ENCODE measurements at regions not wholly inside any gene's neighbourhood (a gene's known extent, or its start where the extent isn't known, plus 50 kb on each side); places are given as distances from the start of the nearest gene placed in this dataset.
A peak's percentile ranks its signal among the peaks of the same experiment; 100 is the strongest.

GRCh38 chr12:58302487-58303011, 361.2 kb downstream of the ATP23 start:
- DNase-seq = peak in 1 of 2 experiments; percentile 4
- H3K36me3 Mint-ChIP-seq (ENCODE audit: insufficient read depth, unreplicated experiment) = no peaks in the 10 kb centered on the region
- intact Hi-C loops (cut with micrococcal nuclease; ENCODE audit: unreplicated experiment) = loop anchor here (1.0 to 2.0 kb wide), 2 partner anchors 126 to 320 kb away; no protein-coding TSS in a partner anchor
- no peaks in the 10 kb centered on the region for H3K9me3 Mint-ChIP-seq (ENCODE audit: unreplicated experiment)
- no peaks in the 10 kb centered on the region; the same call in 1 of the 2 replicates for H3K4me1 ChIP-seq
- no peaks in the 10 kb centered on the region for H3K36me3 ChIP-seq (ENCODE audit: control insufficient read depth, insufficient read depth, low read length)
- no peaks in the 10 kb centered on the region for H3K4me1 Mint-ChIP-seq (ENCODE audit: low read depth, unreplicated experiment)
- H3K4me3 Mint-ChIP-seq (ENCODE audit: unreplicated experiment) = no peak overlapping the region
- ChIA-PET POLR2A (no interaction called here), CTCF (no interaction called here)
- H3K27ac Mint-ChIP-seq (ENCODE audit: unreplicated experiment) = no peak overlapping the region
- H3K27me3 Mint-ChIP-seq (ENCODE audit: insufficient read depth, unreplicated experiment) = no peaks in the 10 kb centered on the region
- no peaks in the 10 kb centered on the region for H3K27me3 ChIP-seq (replicated peaks; ENCODE audit: control insufficient read depth, insufficient read depth, low read length)
- no peaks in the 10 kb centered on the region for H3K9me3 ChIP-seq
- no TSS peak for BruUV-seq (replicated peaks)
- H3K4me3 ChIP-seq (ENCODE audit: low read depth, low read length) = no peak overlapping the region
- peak in 1 of 2 experiments; percentile 26 for TF ChIP-seq CTCF (IDR thresholded peaks at IDR 0.05; ENCODE audit: insufficient read depth in 1 of 2, low read depth in 1 of 2, low read length in 1 of 2, severe bottlenecking in 1 of 2, unreplicated experiment in 1 of 2)

- H3K4me3 Mint-ChIP-seq (ENCODE audit: unreplicated experiment) = no peak overlapping the region
- BruUV-seq (replicated peaks) = no TSS peak
- H3K27me3 Mint-ChIP-seq (ENCODE audit: insufficient read depth, unreplicated experiment) = no peaks in the 10 kb centered on the region
- intact Hi-C loops (cut with micrococcal nuclease; ENCODE audit: unreplicated experiment) = no loop called here
- Histone ChIP-seq H3K36me3 (ENCODE audit: control insufficient read depth, insufficient read depth, low read length) (no peaks in the 10 kb centered on the region), H3K4me1 (peaks cover 8% of the 10 kb centered on the region), H3K4me3 (ENCODE audit: low read depth, low read length) (no peak overlapping the region), H3K9me3 (no peaks in the 10 kb centered on the region), H3K27me3 (replicated peaks; ENCODE audit: control insufficient read depth, insufficient read depth, low read length) (no peaks in the 10 kb centered on the region)
- no peak for DNase-seq
- CTCF ChIA-PET = no interaction called here
- H3K4me1 Mint-ChIP-seq (ENCODE audit: low read depth, unreplicated experiment) = no peaks in the 10 kb centered on the region
- POLR2A ChIA-PET = no interaction called here
- H3K36me3 Mint-ChIP-seq (ENCODE audit: insufficient read depth, unreplicated experiment) = no peaks in the 10 kb centered on the region
- TF ChIP-seq CTCF (IDR thresholded peaks at IDR 0.05; ENCODE audit: insufficient read depth in 1 of 2, low read depth in 1 of 2, low read length in 1 of 2, severe bottlenecking in 1 of 2, unreplicated experiment in 1 of 2) = no peak
- no peaks in the 10 kb centered on the region for H3K9me3 Mint-ChIP-seq (ENCODE audit: unreplicated experiment)
- no peak overlapping the region for H3K27ac Mint-ChIP-seq (ENCODE audit: unreplicated experiment)
Measured at GRCh38 chr12:58306266-58307000, 365.1 kb downstream of the ATP23 start.

- H3K9me3 ChIP-seq = no peaks in the 10 kb centered on the region
- no peak overlapping the region for H3K27ac Mint-ChIP-seq (ENCODE audit: unreplicated experiment)
- H3K4me1 ChIP-seq = peaks cover 9% of the 10 kb centered on the region; the same call in 1 of the 2 replicates
- no TSS peak for BruUV-seq (replicated peaks)
- H3K4me1 Mint-ChIP-seq (ENCODE audit: low read depth, unreplicated experiment) = peaks cover 9% of the 10 kb centered on the region
- ChIA-PET POLR2A (no interaction called here), CTCF (no interaction called here)
- H3K4me3 ChIP-seq (ENCODE audit: low read depth, low read length) = no peak overlapping the region
- H3K27me3 Mint-ChIP-seq (ENCODE audit: insufficient read depth, unreplicated experiment) = no peaks in the 10 kb centered on the region
- intact Hi-C loops (cut with micrococcal nuclease; ENCODE audit: unreplicated experiment) = no loop called here
- no peak overlapping the region for H3K4me3 Mint-ChIP-seq (ENCODE audit: unreplicated experiment)
- H3K36me3 ChIP-seq (ENCODE audit: control insufficient read depth, insufficient read depth, low read length) = no peaks in the 10 kb centered on the region; the same call in 1 of the 2 replicates
- no peaks in the 10 kb centered on the region for H3K36me3 Mint-ChIP-seq (ENCODE audit: insufficient read depth, unreplicated experiment)
- DNase-seq = no peak
- H3K27me3 ChIP-seq (replicated peaks; ENCODE audit: control insufficient read depth, insufficient read depth, low read length) = no peaks in the 10 kb centered on the region
- H3K9me3 Mint-ChIP-seq (ENCODE audit: unreplicated experiment) = peaks cover 18% of the 10 kb centered on the region
- TF ChIP-seq CTCF (IDR thresholded peaks at IDR 0.05; ENCODE audit: insufficient read depth in 1 of 2, low read depth in 1 of 2, low read length in 1 of 2, severe bottlenecking in 1 of 2, unreplicated experiment in 1 of 2) = no peak
Measured at GRCh38 chr12:58309806-58310205, 368.4 kb downstream of the ATP23 start.
